ENCODE measurements at regions not wholly inside any gene's neighbourhood (a gene's known extent, or its start where the extent isn't known, plus 50 kb on each side); places are given as distances from the start of the nearest gene placed in this dataset.

DNA sequence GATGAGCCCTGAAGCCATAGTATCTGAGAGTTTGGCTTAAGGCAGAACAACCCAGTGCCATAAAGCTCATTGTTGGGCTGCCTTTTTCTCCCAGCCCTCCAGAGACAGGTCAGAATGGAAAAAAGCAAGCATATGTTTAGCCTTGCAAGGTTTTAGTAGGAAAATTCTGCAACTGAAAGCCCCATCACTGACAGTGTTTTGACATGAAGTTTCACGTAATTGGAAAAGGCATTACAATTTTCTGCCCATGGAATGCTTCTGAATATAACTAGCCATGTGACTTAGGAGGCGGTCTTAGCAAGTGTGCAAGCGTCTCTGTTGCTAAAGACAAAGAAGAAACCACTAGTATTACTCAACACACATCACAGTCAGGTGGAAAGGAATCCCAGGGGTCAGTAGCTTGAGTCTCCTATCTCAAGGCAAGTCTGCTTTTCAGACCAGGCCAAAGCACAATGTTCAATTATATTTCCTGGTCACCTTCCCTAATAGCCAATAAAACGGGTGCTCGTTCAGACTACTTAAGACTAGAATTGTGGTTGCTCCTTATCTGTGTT lies 117.6 kb downstream of the CARTPT start:
- ATAC-seq, result no peak
- no peak overlapping the region for H3K4me3 ChIP-seq
- intact Hi-C loops (cut with DNase I), result no loop called here
- DNase-seq, result no peak
- H3K27me3 ChIP-seq, result no peaks in the 10 kb centered on the region
- H3K27ac ChIP-seq, result no peak overlapping the region
- H3K36me3 ChIP-seq, result no peaks in the 10 kb centered on the region
- TF ChIP-seq, protein P1, sequence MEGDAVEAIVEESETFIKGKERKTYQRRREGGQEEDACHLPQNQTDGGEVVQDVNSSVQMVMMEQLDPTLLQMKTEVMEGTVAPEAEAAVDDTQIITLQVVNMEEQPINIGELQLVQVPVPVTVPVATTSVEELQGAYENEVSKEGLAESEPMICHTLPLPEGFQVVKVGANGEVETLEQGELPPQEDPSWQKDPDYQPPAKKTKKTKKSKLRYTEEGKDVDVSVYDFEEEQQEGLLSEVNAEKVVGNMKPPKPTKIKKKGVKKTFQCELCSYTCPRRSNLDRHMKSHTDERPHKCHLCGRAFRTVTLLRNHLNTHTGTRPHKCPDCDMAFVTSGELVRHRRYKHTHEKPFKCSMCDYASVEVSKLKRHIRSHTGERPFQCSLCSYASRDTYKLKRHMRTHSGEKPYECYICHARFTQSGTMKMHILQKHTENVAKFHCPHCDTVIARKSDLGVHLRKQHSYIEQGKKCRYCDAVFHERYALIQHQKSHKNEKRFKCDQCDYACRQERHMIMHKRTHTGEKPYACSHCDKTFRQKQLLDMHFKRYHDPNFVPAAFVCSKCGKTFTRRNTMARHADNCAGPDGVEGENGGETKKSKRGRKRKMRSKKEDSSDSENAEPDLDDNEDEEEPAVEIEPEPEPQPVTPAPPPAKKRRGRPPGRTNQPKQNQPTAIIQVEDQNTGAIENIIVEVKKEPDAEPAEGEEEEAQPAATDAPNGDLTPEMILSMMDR (IDR thresholded peaks at IDR 0.05), result no peak
- no peaks in the 10 kb centered on the region for H3K4me1 ChIP-seq
- no peaks in the 10 kb centered on the region for H3K9me3 ChIP-seq

DNA sequence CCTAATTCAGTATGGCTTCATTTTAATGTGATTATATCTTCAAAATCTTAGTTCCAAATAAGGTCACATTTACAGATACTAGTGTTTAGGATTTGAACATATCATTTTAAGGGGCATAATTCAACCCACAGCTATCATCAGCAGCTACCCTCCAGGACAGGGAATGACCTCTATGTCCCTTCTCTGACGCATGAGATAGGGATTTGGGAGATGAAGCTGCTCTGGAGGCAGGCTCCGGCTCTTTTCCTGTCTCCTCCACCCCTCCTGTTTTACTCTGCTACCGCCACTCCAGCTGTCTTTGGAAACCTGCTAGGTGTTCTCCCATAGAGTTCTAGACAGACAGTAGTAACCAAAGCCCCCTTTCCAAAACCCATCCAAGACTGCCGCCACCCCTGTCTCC lies 119.2 kb downstream of the CARTPT start:
- Histone ChIP-seq H3K27ac (no peak overlapping the region), H3K36me3 (no peaks in the 10 kb centered on the region), H3K9me3 (no peaks in the 10 kb centered on the region), H3K27me3 (no peaks in the 10 kb centered on the region), H3K4me3 (no peak overlapping the region), H3K4me1 (no peaks in the 10 kb centered on the region)
- DNase-seq (no peak), ATAC-seq (no peak)
- intact Hi-C loops (cut with DNase I), result no loop called here
- TF ChIP-seq, protein P1 (IDR thresholded peaks at IDR 0.05), result no peak

- no peak for ATAC-seq
Observed at GRCh38 chr5:71839096-71839884, 120.2 kb downstream of the CARTPT start.

DNA sequence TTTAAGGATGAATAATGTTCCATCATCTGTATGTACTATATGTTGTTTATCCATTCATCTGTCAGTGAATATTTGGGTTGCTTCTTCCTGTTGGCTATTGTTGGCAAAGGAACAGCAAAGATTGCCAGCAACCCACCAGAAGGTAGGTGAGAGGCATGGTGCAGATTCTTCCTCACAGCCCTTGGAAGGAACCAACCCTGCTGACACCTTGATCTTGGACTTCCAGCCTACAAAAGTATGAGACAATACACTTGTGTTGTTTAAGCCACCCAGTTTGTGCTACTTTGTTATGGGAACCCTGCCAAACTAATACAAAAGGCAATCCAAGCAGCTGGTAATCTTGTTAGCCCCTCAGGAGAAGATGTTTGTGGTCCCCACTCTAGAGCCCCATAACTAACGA lies 122.0 kb downstream of the CARTPT start:
- intact Hi-C loops (cut with DNase I), result no loop called here
- H3K4me1 ChIP-seq, result no peaks in the 10 kb centered on the region
- H3K9me3 ChIP-seq, result no peaks in the 10 kb centered on the region
- DNase-seq (no peak), ATAC-seq (no peak)
- no peaks in the 10 kb centered on the region for H3K36me3 ChIP-seq
- H3K4me3 ChIP-seq, result no peak overlapping the region
- TF ChIP-seq, protein P1 (IDR thresholded peaks at IDR 0.05), result no peak
- H3K27me3 ChIP-seq, result no peaks in the 10 kb centered on the region
- H3K27ac ChIP-seq, result no peak overlapping the region

More at GRCh38 chr5:71839096-71839884, 120.2 kb downstream of the CARTPT start:
- Histone ChIP-seq H3K9me3 (no peaks in the 10 kb centered on the region), H3K27ac (no peak overlapping the region), H3K4me1 (no peaks in the 10 kb centered on the region), H3K4me3 (no peak overlapping the region), H3K27me3 (no peaks in the 10 kb centered on the region), H3K36me3 (no peaks in the 10 kb centered on the region)
- intact Hi-C loops (cut with DNase I), result no loop called here
- DNase-seq, result no peak
- TF ChIP-seq, protein P1 (IDR thresholded peaks at IDR 0.05), result no peak

DNA sequence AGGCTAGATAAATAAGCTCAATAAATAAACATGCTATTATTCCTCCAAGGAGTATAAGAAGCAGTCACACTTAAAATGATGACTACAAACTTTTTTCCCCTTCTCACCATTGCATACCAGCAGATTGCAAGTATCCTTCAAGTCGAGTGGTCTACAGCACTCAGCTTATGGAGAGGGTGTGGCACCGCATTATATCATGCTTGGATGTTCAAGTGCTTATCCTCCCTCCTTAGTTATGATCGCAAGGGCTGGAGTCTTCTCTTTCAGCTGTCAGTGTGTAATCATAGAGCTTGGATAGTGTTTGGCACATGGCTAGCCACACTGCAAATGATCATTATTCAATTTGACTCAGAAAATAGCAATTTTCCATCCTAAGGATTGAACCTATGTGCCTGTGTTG lies 124.0 kb downstream of the CARTPT start:
- Histone ChIP-seq H3K9me3 (peaks cover 0 to 3% of the 10 kb centered on the region in 2 donors), H3K4me1 (no peaks in the 10 kb centered on the region), H3K27me3 (no peaks in the 10 kb centered on the region), H3K27ac (no peak overlapping the region), H3K4me3 (no peak overlapping the region), H3K36me3 (no peaks in the 10 kb centered on the region)
- TF ChIP-seq, protein P1 (IDR thresholded peaks at IDR 0.05), result no peak
- ATAC-seq (no peak), DNase-seq (no peak)
- intact Hi-C loops (cut with DNase I), result no loop called here

All from left lung (tissue), 4 donors.